ENCODE measurements at regions not wholly inside any gene's neighbourhood (a gene's known extent, or its start where the extent isn't known, plus 50 kb on each side); places are given as distances from the start of the nearest gene placed in this dataset.

- Histone ChIP-seq H4K91ac (ENCODE audit: low read length) (no peak overlapping the region), H3K14ac (ENCODE audit: low read length in 2 of 2) (no peak overlapping the region), H3K9ac (ENCODE audit: low read length) (peak overlapping the region; percentile 19), H3K36me3 (ENCODE audit: control insufficient read depth in 1 of 2, insufficient read depth in 2 of 2, low read depth in 1 of 2, low read length in 2 of 2) (no peaks in the 10 kb centered on the region), H3K27me3 (ENCODE audit: control insufficient read depth in 1 of 2, insufficient read depth in 1 of 2, low read length in 2 of 2) (peaks cover 0 to 45% of the 10 kb centered on the region in 2 experiments), H2BK5ac (ENCODE audit: low read depth, low read length, poor library complexity, severe bottlenecking) (no peak overlapping the region), H2BK12ac (ENCODE audit: low read length in 2 of 2) (no peak overlapping the region), H3K27ac (ENCODE audit: low read length, poor library complexity, severe bottlenecking) (no peak overlapping the region), H2AK5ac (ENCODE audit: low read length, severe bottlenecking) (no peak overlapping the region), H3K23ac (ENCODE audit: low read length in 2 of 2) (no peak overlapping the region), H3K9me3 (ENCODE audit: control insufficient read depth, low read length) (no peaks in the 10 kb centered on the region), H2AFZ (ENCODE audit: low read depth, low read length) (no peak overlapping the region), H2BK120ac (ENCODE audit: low read depth, low read length) (no peak overlapping the region), H3K4me1 (ENCODE audit: control insufficient read depth, insufficient read depth, low read depth, low read length) (peaks cover under 1% of the 10 kb centered on the region), H3K79me1 (replicated peaks; ENCODE audit: low read length, poor library complexity, severe bottlenecking) (no peaks in the 10 kb centered on the region), H3K4me3 (ENCODE audit: insufficient read depth in 1 of 2, low read depth in 1 of 2, low read length in 2 of 2) (no peak overlapping the region), H3K18ac (ENCODE audit: low read depth in 1 of 2, low read length in 2 of 2) (no peak overlapping the region), H4K8ac (ENCODE audit: low read length) (no peak overlapping the region), H3K4me2 (ENCODE audit: low read length, poor library complexity, severe bottlenecking) (no peak overlapping the region), H3K4ac (ENCODE audit: low read depth in 1 of 2, low read length in 2 of 2) (no peak overlapping the region), H2BK15ac (ENCODE audit: low read depth, poor library complexity, severe bottlenecking) (no peak overlapping the region)
- 48% methylated on average over 8 of the region's 11 CpGs for WGBS
- DNase-seq = peak; percentile 65
Observed at GRCh38 chr13:40069173-40070044, 413.9 kb downstream of the COG6 start.

GRCh38 chr13:40070357-40070756 is 414.9 kb downstream of the COG6 start:
- no peak for DNase-seq
- Histone ChIP-seq H3K27me3 (ENCODE audit: control insufficient read depth in 1 of 2, insufficient read depth in 1 of 2, low read length in 2 of 2) (peaks cover 0 to 51% of the 10 kb centered on the region in 2 experiments), H3K4me1 (ENCODE audit: control insufficient read depth, insufficient read depth, low read depth, low read length) (no peaks in the 10 kb centered on the region), H2BK12ac (ENCODE audit: low read length in 2 of 2) (no peak overlapping the region), H4K91ac (ENCODE audit: low read length) (no peak overlapping the region), H3K14ac (ENCODE audit: low read length in 2 of 2) (no peak overlapping the region), H3K4ac (ENCODE audit: low read depth in 1 of 2, low read length in 2 of 2) (no peak overlapping the region), H4K8ac (ENCODE audit: low read length) (no peak overlapping the region), H3K18ac (ENCODE audit: low read depth in 1 of 2, low read length in 2 of 2) (no peak overlapping the region), H3K9ac (ENCODE audit: low read length) (no peak overlapping the region), H2AFZ (ENCODE audit: low read depth, low read length) (no peak overlapping the region), H3K23ac (ENCODE audit: low read length in 2 of 2) (no peak overlapping the region), H3K36me3 (ENCODE audit: control insufficient read depth in 1 of 2, insufficient read depth in 2 of 2, low read depth in 1 of 2, low read length in 2 of 2) (no peaks in the 10 kb centered on the region), H3K4me3 (ENCODE audit: insufficient read depth in 1 of 2, low read depth in 1 of 2, low read length in 2 of 2) (no peak overlapping the region), H3K27ac (ENCODE audit: low read length, poor library complexity, severe bottlenecking) (no peak overlapping the region), H2BK120ac (ENCODE audit: low read depth, low read length) (no peak overlapping the region), H2AK5ac (ENCODE audit: low read length, severe bottlenecking) (no peak overlapping the region), H2BK15ac (ENCODE audit: low read depth, poor library complexity, severe bottlenecking) (no peak overlapping the region), H3K79me1 (replicated peaks; ENCODE audit: low read length, poor library complexity, severe bottlenecking) (no peaks in the 10 kb centered on the region), H3K9me3 (ENCODE audit: control insufficient read depth, low read length) (no peaks in the 10 kb centered on the region), H3K4me2 (ENCODE audit: low read length, poor library complexity, severe bottlenecking) (no peak overlapping the region), H2BK5ac (ENCODE audit: low read depth, low read length, poor library complexity, severe bottlenecking) (no peak overlapping the region)
- WGBS = 93% methylated on average over 2 of the region's 3 CpGs

GRCh38 chr13:40072663-40073120 is 417.2 kb downstream of the COG6 start:
- Histone ChIP-seq H2BK120ac (ENCODE audit: low read depth, low read length) (no peak overlapping the region), H3K27ac (ENCODE audit: low read length, poor library complexity, severe bottlenecking) (no peak overlapping the region), H3K4ac (ENCODE audit: low read depth in 1 of 2, low read length in 2 of 2) (no peak overlapping the region), H2AK5ac (ENCODE audit: low read length, severe bottlenecking) (peak overlapping the region; percentile 27), H3K27me3 (ENCODE audit: control insufficient read depth in 1 of 2, insufficient read depth in 1 of 2, low read length in 2 of 2) (peaks cover 0 to 46% of the 10 kb centered on the region in 2 experiments), H3K14ac (ENCODE audit: low read length in 2 of 2) (no peak overlapping the region), H3K4me1 (ENCODE audit: control insufficient read depth, insufficient read depth, low read depth, low read length) (peaks cover 2% of the 10 kb centered on the region), H4K91ac (ENCODE audit: low read length) (no peak overlapping the region), H3K9ac (ENCODE audit: low read length) (no peak overlapping the region), H3K4me2 (ENCODE audit: low read length, poor library complexity, severe bottlenecking) (no peak overlapping the region), H2BK12ac (ENCODE audit: low read length in 2 of 2) (no peak overlapping the region), H2BK5ac (ENCODE audit: low read depth, low read length, poor library complexity, severe bottlenecking) (no peak overlapping the region), H3K23ac (ENCODE audit: low read length in 2 of 2) (no peak overlapping the region), H2BK15ac (ENCODE audit: low read depth, poor library complexity, severe bottlenecking) (no peak overlapping the region), H3K79me1 (replicated peaks; ENCODE audit: low read length, poor library complexity, severe bottlenecking) (no peaks in the 10 kb centered on the region), H3K9me3 (ENCODE audit: control insufficient read depth, low read length) (no peaks in the 10 kb centered on the region), H3K4me3 (ENCODE audit: insufficient read depth in 1 of 2, low read depth in 1 of 2, low read length in 2 of 2) (no peak overlapping the region), H3K18ac (ENCODE audit: low read depth in 1 of 2, low read length in 2 of 2) (no peak overlapping the region), H3K36me3 (ENCODE audit: control insufficient read depth in 1 of 2, insufficient read depth in 2 of 2, low read depth in 1 of 2, low read length in 2 of 2) (no peaks in the 10 kb centered on the region), H2AFZ (ENCODE audit: low read depth, low read length) (no peak overlapping the region), H4K8ac (ENCODE audit: low read length) (no peak overlapping the region)
- WGBS = 86% methylated on average over 4 of the region's 4 CpGs
- no peak for DNase-seq

GRCh38 chr13:40074338-40074737 is 418.9 kb downstream of the COG6 start:
- Histone ChIP-seq H3K4me1 (ENCODE audit: control insufficient read depth, insufficient read depth, low read depth, low read length) (peaks cover 2% of the 10 kb centered on the region), H3K23ac (ENCODE audit: low read length in 2 of 2) (no peak overlapping the region), H3K18ac (ENCODE audit: low read depth in 1 of 2, low read length in 2 of 2) (no peak overlapping the region), H2AK5ac (ENCODE audit: low read length, severe bottlenecking) (no peak overlapping the region), H2BK120ac (ENCODE audit: low read depth, low read length) (no peak overlapping the region), H3K79me1 (replicated peaks; ENCODE audit: low read length, poor library complexity, severe bottlenecking) (no peaks in the 10 kb centered on the region), H3K9me3 (ENCODE audit: control insufficient read depth, low read length) (no peaks in the 10 kb centered on the region), H2BK15ac (ENCODE audit: low read depth, poor library complexity, severe bottlenecking) (no peak overlapping the region), H3K4me3 (ENCODE audit: insufficient read depth in 1 of 2, low read depth in 1 of 2, low read length in 2 of 2) (no peak overlapping the region), H3K9ac (ENCODE audit: low read length) (no peak overlapping the region), H3K36me3 (ENCODE audit: control insufficient read depth in 1 of 2, insufficient read depth in 2 of 2, low read depth in 1 of 2, low read length in 2 of 2) (no peaks in the 10 kb centered on the region), H3K4me2 (ENCODE audit: low read length, poor library complexity, severe bottlenecking) (no peak overlapping the region), H2AFZ (ENCODE audit: low read depth, low read length) (no peak overlapping the region), H3K4ac (ENCODE audit: low read depth in 1 of 2, low read length in 2 of 2) (no peak overlapping the region), H4K8ac (ENCODE audit: low read length) (no peak overlapping the region), H2BK5ac (ENCODE audit: low read depth, low read length, poor library complexity, severe bottlenecking) (no peak overlapping the region), H4K91ac (ENCODE audit: low read length) (no peak overlapping the region), H3K27ac (ENCODE audit: low read length, poor library complexity, severe bottlenecking) (no peak overlapping the region), H3K27me3 (ENCODE audit: control insufficient read depth in 1 of 2, insufficient read depth in 1 of 2, low read length in 2 of 2) (peaks cover 0 to 48% of the 10 kb centered on the region in 2 experiments), H2BK12ac (ENCODE audit: low read length in 2 of 2) (no peak overlapping the region), H3K14ac (ENCODE audit: low read length in 2 of 2) (no peak overlapping the region)
- 80% methylated on average over 3 of the region's 3 CpGs for WGBS
- DNase-seq = no peak
